Ascending aorta (tissue), 2 donors: ENCODE measurements at regions not wholly inside any gene's neighbourhood (a gene's known extent, or its start where the extent isn't known, plus 50 kb on each side); places are given as distances from the start of the nearest gene placed in this dataset.

Experiments used
- DNase-seq, 2 donors: peaks; one replicate each; pipeline ENCODE4 v3.0.0-alpha.2; 2019; ENCODE audit warnings: low spot score in 2 of 2
- H3K27ac ChIP-seq, 2 donors: fragments of 200-600 bp; sonication (generic); one replicate each; pipeline ENCODE4 v1.5.1; 2016 to 2017; ENCODE audit warnings: mild to moderate bottlenecking in 1 of 2
- H3K27me3 ChIP-seq: fragments of 200-600 bp; sonication (generic); one replicate; pipeline ENCODE4 v1.5.1; 2017
- H3K36me3 ChIP-seq, 2 donors: fragments of 200-600 bp; sonication (generic); one replicate each; pipeline ENCODE4 v1.5.1; 2016
- H3K4me1 ChIP-seq, 2 donors: fragments of 200-600 bp; sonication (generic); one replicate each; pipeline ENCODE4 v1.5.1; 2016 to 2017; ENCODE audit warnings: mild to moderate bottlenecking in 1 of 2
- H3K4me3 ChIP-seq, 2 donors: fragments of 200-600 bp; sonication (generic); one replicate each; pipeline ENCODE4 v1.5.1; 2016 to 2017; ENCODE audit warnings: mild to moderate bottlenecking in 1 of 2
- H3K9me3 ChIP-seq, 2 donors: fragments of 200-600 bp; sonication (generic); one replicate each; pipeline ENCODE4 v1.5.1; 2016
- intact Hi-C: fragments of 100-400 bp; cut with DNase I; formaldehyde crosslinking; loops from one replicate; pipeline ENCODE4 v1.15.1; 2023
- TF ChIP-seq, protein P1 (sequence below), 3 experiments: fragments of 200-600 bp in 2 of 3; fragments of 450-650 bp in 1 of 3; sonication (generic) in 2 of 3; IDR thresholded peaks; one replicate each; pipeline ENCODE4 v1.5.1; 2016 to 2019; ENCODE audit warnings: antibody characterized with exemption in 3 of 3, mild to moderate bottlenecking in 1 of 3, moderate library complexity in 1 of 3

DNA sequence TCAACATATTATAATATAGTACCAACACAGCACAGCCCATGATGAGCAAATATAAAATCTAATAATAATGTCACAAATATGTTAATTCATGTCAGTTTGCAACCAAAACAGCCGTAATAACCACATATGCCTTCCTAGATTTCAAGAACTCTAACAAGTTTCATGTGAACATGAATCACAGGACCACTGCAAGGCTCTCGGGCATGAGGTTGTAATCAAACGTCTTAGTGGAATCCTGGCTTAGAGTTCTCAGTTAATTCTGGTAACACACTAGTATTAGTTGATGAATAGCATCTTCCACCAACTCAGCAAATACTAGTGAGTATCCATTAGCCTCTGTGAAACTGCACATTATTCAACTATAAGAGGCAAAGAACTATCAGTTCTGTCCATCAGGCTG is 379.3 kb upstream of the TENM3 start:
- Histone ChIP-seq H3K36me3 (no peaks in the 10 kb centered on the region), H3K4me3 (no peak overlapping the region), H3K9me3 (no peaks in the 10 kb centered on the region), H3K4me1 (no peaks in the 10 kb centered on the region), H3K27me3 (no peaks in the 10 kb centered on the region), H3K27ac (no peak overlapping the region)
- TF ChIP-seq, protein P1, sequence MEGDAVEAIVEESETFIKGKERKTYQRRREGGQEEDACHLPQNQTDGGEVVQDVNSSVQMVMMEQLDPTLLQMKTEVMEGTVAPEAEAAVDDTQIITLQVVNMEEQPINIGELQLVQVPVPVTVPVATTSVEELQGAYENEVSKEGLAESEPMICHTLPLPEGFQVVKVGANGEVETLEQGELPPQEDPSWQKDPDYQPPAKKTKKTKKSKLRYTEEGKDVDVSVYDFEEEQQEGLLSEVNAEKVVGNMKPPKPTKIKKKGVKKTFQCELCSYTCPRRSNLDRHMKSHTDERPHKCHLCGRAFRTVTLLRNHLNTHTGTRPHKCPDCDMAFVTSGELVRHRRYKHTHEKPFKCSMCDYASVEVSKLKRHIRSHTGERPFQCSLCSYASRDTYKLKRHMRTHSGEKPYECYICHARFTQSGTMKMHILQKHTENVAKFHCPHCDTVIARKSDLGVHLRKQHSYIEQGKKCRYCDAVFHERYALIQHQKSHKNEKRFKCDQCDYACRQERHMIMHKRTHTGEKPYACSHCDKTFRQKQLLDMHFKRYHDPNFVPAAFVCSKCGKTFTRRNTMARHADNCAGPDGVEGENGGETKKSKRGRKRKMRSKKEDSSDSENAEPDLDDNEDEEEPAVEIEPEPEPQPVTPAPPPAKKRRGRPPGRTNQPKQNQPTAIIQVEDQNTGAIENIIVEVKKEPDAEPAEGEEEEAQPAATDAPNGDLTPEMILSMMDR (IDR thresholded peaks at IDR 0.05): no peak
- intact Hi-C loops: no loop called here
- no peak for DNase-seq

DNA sequence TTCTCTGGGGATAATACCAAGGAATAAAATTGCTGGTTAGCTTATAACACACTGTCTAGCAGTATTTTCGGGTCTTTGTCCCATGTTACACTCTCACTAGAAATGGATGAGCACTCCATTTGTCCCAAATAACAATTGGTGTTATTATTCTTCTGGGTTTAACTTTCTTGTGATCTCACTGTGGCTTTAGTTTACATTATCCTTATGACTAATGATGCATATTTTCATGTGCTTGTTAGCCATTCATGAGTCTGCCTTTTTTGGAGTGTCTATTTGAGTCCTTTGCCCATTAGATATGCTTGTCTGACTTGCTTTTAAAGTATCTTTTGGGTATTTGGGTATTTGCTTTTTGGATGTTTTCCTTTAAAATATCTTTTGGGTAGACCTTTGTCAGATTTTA is 372.9 kb upstream of the TENM3 start:
- no peak for DNase-seq
- Histone ChIP-seq H3K27me3 (no peaks in the 10 kb centered on the region), H3K4me1 (no peaks in the 10 kb centered on the region), H3K9me3 (no peaks in the 10 kb centered on the region), H3K4me3 (no peak overlapping the region), H3K27ac (no peak overlapping the region), H3K36me3 (no peaks in the 10 kb centered on the region)
- TF ChIP-seq, protein P1 (IDR thresholded peaks at IDR 0.05): no peak
- intact Hi-C loops: no loop called here

DNA sequence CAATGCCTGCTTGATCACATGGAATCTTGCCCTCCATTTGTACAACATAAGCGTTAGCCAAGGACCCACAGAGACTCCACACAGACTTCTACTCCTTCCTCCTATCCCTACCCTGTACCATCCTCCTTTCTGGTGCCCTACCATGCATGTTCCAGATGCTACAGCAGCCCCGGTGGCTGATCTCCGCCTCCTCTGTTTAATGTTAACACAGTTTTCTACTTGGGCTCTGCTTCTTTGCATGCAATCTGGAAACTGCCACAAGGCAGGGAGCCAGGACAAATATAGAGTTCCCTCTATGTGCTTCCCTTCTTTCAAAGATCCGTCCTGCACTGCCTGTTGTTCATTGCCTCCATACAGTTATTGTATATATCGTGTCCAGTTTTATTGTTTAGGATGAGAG is 368.6 kb upstream of the TENM3 start:
- Histone ChIP-seq H3K9me3 (no peaks in the 10 kb centered on the region), H3K4me1 (no peaks in the 10 kb centered on the region), H3K27me3 (no peaks in the 10 kb centered on the region), H3K4me3 (no peak overlapping the region), H3K36me3 (no peaks in the 10 kb centered on the region), H3K27ac (no peak overlapping the region)
- DNase-seq: no peak
- TF ChIP-seq, protein P1 (IDR thresholded peaks at IDR 0.05): no peak
- intact Hi-C loops: no loop called here

DNA sequence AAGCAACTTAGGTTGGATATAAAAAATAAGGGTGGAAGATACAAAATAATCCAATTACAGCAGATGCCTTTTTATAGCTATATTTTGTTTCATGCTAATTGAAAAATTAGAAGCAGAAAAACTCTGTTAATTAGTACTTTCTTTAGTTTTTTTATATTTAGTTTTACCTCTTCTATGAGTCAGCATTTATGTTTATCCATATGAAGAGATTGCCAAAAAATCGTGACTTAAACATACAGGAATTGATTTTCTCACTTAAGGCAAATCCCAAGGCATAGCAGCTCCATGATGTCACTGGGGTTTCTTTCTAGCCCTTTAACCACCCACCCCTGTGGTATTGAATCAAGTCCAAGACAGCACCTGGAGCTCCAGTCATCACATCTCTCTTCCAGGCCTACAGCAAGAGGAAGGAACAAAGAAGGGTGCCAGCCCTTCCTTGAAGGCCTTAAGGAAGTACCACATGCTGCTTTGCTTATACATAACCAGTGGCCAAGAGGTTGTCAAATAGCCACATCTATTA is 365.8 kb upstream of the TENM3 start:
- no peaks in the 10 kb centered on the region for H3K27me3 ChIP-seq
- TF ChIP-seq, protein P1 (IDR thresholded peaks at IDR 0.05): no peak
- no peak for DNase-seq
- no peak overlapping the region for H3K27ac ChIP-seq
- H3K9me3 ChIP-seq: no peaks in the 10 kb centered on the region
- H3K36me3 ChIP-seq: no peaks in the 10 kb centered on the region
- H3K4me1 ChIP-seq: no peaks in the 10 kb centered on the region
- no peak overlapping the region for H3K4me3 ChIP-seq
- intact Hi-C loops: no loop called here

DNA sequence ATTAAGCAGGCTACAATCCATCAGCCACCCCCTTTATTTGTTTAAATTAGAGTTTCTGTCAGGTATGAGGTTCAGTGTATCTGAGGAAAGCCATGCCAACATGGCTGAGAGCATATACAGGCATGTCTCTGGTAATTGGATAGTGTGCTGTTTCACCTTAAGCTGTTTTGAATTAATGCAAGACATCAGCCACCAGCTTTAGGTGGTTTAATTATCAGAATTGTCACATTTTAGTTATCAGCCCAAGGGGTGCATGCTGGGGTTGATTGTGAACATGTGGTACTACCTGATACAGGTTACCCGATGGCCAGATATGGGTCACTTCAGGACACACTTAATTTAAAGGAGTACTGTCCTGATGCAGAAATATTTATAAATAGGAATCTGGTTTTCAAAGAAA is 353.2 kb upstream of the TENM3 start:
- no peak for DNase-seq
- H3K27ac ChIP-seq: no peak overlapping the region
- H3K36me3 ChIP-seq: no peaks in the 10 kb centered on the region
- TF ChIP-seq, protein P1 (IDR thresholded peaks at IDR 0.05): no peak
- no peaks in the 10 kb centered on the region for H3K9me3 ChIP-seq
- H3K4me3 ChIP-seq: no peak overlapping the region
- intact Hi-C loops: no loop called here
- no peaks in the 10 kb centered on the region for H3K27me3 ChIP-seq
- H3K4me1 ChIP-seq: no peaks in the 10 kb centered on the region

DNA sequence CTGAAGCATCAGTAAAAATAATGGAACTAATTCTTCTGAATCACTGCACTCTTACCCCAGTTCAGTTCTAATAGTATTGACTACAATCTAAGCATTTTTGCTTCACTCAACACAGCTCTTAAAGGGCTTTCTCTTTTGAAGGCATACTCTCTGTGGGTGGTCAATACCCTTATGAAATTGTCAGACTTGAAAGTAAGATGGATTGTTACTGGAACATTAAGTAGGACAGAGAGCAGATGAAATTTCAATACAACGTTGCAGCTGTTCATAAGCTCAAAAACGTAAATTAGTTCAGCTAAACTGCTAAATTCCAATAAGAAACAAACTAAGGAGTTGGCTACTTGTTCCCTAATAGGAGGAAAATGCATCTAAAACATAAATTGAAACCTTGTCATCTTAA is 352.3 kb upstream of the TENM3 start:
- Histone ChIP-seq H3K4me3 (no peak overlapping the region), H3K9me3 (no peaks in the 10 kb centered on the region), H3K27me3 (no peaks in the 10 kb centered on the region), H3K27ac (no peak overlapping the region), H3K4me1 (no peaks in the 10 kb centered on the region), H3K36me3 (no peaks in the 10 kb centered on the region)
- DNase-seq: no peak
- TF ChIP-seq, protein P1 (IDR thresholded peaks at IDR 0.05): no peak
- intact Hi-C loops: no loop called here
